AG04450 (cell line): ENCODE measurements at regions not wholly inside any gene's neighbourhood (a gene's known extent, or its start where the extent isn't known, plus 50 kb on each side); places are given as distances from the start of the nearest gene placed in this dataset.

Source experiments
- CTCF ChIA-PET: fragments of 300-600, 350-600 bp; formaldehyde crosslinking; extraction: SDS; loops from one replicate; lab custom pipeline; 2022; ENCODE audit warnings: antibody characterized with exemption, inconsistent platforms; lab: Charles Lee
- POLR2A ChIA-PET: fragments of 350-600 bp; formaldehyde crosslinking; extraction: SDS; loops from one replicate; lab custom pipeline; 2021; ENCODE audit warnings: antibody characterized with exemption, inconsistent platforms; lab: Yijun Ruan, JAX
- DNase-seq: peaks from one replicate; pipeline ENCODE4 v3.0.0-alpha.2; 2011; ENCODE audit warnings: low read depth, low spot score
- H3K27ac ChIP-seq: one replicate; pipeline ENCODE4 v1.5.1; 2012; ENCODE audit warnings: low read depth, low read length, control low read depth
- H3K27me3 ChIP-seq: one replicate; pipeline ENCODE4 v1.6.0; 2012; ENCODE audit warnings: low read length; ENCODE audit not compliant: control insufficient read depth, insufficient read depth
- H3K4me3 ChIP-seq: 2 replicates; pipeline ENCODE4 v1.5.1; 2011; ENCODE audit warnings: mild to moderate bottlenecking, low read depth, low read length, control low read depth
- H3K9me3 ChIP-seq: 2 replicates; pipeline ENCODE4 v1.5.1; 2012; ENCODE audit warnings: low read length; ENCODE audit not compliant: control insufficient read depth, insufficient read depth
- TF ChIP-seq, protein P1 (sequence below): IDR thresholded peaks from 2 replicates; pipeline ENCODE4 v1.5.1; 2011; ENCODE audit warnings: low read depth, low read length, control low read depth, inconsistent platforms

DNA sequence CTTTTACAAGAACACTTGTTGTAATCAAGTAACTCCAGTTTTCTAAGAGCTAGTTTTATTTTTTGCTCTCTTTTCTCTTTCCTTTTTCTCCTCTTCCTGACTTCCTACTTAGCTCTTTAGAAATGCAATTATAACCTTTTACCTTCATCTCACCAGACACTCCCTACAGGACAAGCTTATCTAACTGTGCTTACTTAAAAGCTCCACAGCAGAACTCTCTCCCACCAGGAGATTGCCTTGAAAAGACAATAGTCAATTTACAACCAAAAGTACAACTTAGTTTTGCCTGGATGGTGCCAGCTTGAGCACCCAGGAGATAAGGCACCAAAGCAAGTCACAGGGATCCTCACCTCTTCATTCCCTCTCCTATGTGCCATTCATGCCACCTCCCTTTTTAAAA is 573.8 kb upstream of the LMCD1 start:
- TF ChIP-seq, protein P1, sequence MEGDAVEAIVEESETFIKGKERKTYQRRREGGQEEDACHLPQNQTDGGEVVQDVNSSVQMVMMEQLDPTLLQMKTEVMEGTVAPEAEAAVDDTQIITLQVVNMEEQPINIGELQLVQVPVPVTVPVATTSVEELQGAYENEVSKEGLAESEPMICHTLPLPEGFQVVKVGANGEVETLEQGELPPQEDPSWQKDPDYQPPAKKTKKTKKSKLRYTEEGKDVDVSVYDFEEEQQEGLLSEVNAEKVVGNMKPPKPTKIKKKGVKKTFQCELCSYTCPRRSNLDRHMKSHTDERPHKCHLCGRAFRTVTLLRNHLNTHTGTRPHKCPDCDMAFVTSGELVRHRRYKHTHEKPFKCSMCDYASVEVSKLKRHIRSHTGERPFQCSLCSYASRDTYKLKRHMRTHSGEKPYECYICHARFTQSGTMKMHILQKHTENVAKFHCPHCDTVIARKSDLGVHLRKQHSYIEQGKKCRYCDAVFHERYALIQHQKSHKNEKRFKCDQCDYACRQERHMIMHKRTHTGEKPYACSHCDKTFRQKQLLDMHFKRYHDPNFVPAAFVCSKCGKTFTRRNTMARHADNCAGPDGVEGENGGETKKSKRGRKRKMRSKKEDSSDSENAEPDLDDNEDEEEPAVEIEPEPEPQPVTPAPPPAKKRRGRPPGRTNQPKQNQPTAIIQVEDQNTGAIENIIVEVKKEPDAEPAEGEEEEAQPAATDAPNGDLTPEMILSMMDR = no peak
- POLR2A ChIA-PET = no interaction called here
- Histone ChIP-seq H3K9me3 (no peaks in the 10 kb centered on the region; the same call in 1 of the 2 replicates), H3K27me3 (no peaks in the 10 kb centered on the region), H3K27ac (no peak overlapping the region), H3K4me3 (no peak overlapping the region)
- CTCF ChIA-PET = no interaction called here
- DNase-seq = no peak

DNA sequence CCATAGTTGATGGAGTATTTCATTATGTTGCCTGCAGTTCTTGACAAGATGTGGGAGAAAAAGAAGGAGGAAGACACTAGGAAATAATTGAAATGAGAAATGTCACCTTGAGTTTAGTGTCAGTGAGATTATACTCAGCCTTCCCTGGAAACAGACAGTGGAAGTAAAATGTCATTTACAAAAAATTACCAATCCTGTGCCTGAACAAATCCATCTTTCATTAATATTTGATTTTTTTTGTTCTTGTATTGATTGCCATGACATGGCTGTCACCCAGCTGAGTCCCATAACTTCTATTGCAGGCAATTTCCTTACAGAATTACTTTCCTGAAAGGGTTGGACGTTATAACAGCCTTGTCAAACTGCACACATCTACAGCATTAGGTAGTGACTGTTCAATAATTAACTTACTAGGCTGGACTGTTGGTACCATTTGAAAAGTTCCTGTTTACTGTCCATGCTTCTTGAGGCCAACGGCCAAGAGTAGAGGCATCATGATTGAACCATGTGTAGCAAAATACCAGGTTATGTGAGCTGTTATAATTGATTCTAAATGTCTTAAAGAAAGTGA is 572.2 kb upstream of the LMCD1 start:
- no peak overlapping the region for H3K4me3 ChIP-seq
- POLR2A ChIA-PET = no interaction called here
- TF ChIP-seq, protein P1 = no peak
- no peak for DNase-seq
- no peak overlapping the region for H3K27ac ChIP-seq
- CTCF ChIA-PET = no interaction called here
- peaks cover 5% of the 10 kb centered on the region; the same call in 1 of the 2 replicates for H3K9me3 ChIP-seq
- H3K27me3 ChIP-seq = no peaks in the 10 kb centered on the region

DNA sequence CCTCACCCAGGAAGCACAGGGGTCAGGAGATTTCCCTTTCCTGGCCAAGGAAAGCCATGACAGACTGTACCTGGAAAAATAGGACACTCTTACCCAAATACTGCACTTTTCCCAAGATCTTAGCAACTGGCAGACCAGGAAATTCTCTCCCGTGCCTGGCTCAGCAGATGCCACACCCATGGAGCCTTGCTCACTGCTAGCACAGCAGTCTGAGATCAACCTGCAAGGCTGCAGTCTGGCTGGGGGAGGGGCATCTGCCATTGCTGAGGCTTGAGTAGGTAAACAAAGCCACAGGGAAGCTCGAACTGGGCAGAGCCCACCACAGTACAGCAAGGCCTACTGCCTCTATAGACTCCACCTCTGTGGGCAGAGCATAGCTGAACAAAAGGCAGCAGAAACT is 567.3 kb upstream of the LMCD1 start:
- CTCF ChIA-PET = no interaction called here
- POLR2A ChIA-PET = no interaction called here
- DNase-seq = no peak
- Histone ChIP-seq H3K27ac (no peak overlapping the region), H3K4me3 (no peak overlapping the region), H3K9me3 (peaks cover 5% of the 10 kb centered on the region; the same call in 1 of the 2 replicates), H3K27me3 (no peaks in the 10 kb centered on the region)
- TF ChIP-seq, protein P1 = no peak

DNA sequence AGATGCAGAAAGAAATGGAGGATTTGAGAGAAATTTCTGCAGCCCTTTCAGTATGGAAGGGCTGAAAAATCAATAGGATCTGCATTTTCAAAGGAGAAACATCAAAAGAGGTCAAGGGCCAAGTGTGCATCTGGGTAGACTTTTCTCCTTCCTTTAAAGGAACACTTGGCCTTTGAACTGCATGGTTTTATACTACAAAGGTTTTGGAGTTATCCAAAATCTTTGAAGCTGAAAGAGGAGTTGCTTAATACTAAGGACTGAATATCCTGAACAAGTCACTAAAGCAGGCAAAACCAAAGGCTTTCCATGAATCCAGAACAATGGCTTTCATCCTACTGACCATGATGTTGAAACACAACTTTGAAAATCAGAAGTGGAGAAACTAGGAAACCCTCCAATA is 553.7 kb upstream of the LMCD1 start:
- TF ChIP-seq, protein P1 = no peak
- Histone ChIP-seq H3K27me3 (no peaks in the 10 kb centered on the region), H3K4me3 (no peak overlapping the region), H3K9me3 (peaks cover 5% of the 10 kb centered on the region), H3K27ac (no peak overlapping the region)
- POLR2A ChIA-PET = no interaction called here
- no peak for DNase-seq
- CTCF ChIA-PET = no interaction called here

DNA sequence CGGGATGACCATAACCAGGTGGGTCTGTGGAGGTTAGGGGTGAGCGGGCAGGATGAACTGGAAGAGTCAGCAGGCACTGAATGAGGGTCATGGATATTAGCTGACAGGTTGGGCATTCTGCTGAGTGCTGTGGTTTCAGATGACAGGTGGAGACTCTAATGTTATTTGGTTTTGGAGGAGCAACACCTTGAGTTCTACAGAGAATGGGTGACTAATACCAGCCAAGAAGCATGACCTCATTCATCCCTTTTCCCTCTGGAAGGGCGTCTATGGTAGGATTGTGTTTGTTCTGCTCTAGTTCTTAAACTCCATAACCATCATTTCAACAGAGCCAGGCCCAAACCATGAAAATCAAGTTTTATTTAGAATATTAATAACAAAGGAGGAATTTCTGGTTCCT is 550.7 kb upstream of the LMCD1 start:
- DNase-seq = no peak
- TF ChIP-seq, protein P1 = no peak
- Histone ChIP-seq H3K27me3 (no peaks in the 10 kb centered on the region), H3K4me3 (no peak overlapping the region), H3K9me3 (peaks cover 8% of the 10 kb centered on the region), H3K27ac (no peak overlapping the region)
- ChIA-PET CTCF (no interaction called here), POLR2A (no interaction called here)
